ENCODE measurements at regions not wholly inside any gene's neighbourhood (a gene's known extent, or its start where the extent isn't known, plus 50 kb on each side); places are given as distances from the start of the nearest gene placed in this dataset.

- Histone ChIP-seq H3K9me3 (no peaks in the 10 kb centered on the region), H3K27ac (no peak overlapping the region), H3K36me3 (no peaks in the 10 kb centered on the region), H3K4me1 (no peaks in the 10 kb centered on the region), H3K27me3 (no peaks in the 10 kb centered on the region), H3K4me3 (no peak overlapping the region)
- intact Hi-C loops (cut with DNase I; ENCODE audit: low total_unique reads) = no loop called here
- DNase-seq = no peak
- no peak for ATAC-seq
- TF ChIP-seq POLR2A (IDR thresholded peaks at IDR 0.05) (no peak), CTCF (IDR thresholded peaks at IDR 0.05 in 4 of 5, conservative IDR thresholded peaks at IDR 0.05 in 1 of 5) (no peak)
- in situ Hi-C loops (cut with MboI; ENCODE audit: low sequenced_read_pairs in 4 of 4) = no loop called here
Observed at GRCh38 chrX:109934434-109934833, 68.5 kb upstream of the TMEM164 start.

GRCh38 chrX:109934935-109935334, 68.0 kb upstream of the TMEM164 start:
- in situ Hi-C loops (cut with MboI; ENCODE audit: low sequenced_read_pairs in 4 of 4) = no loop called here
- Histone ChIP-seq H3K4me3 (no peak overlapping the region), H3K27me3 (no peaks in the 10 kb centered on the region), H3K9me3 (no peaks in the 10 kb centered on the region), H3K36me3 (no peaks in the 10 kb centered on the region), H3K27ac (no peak overlapping the region), H3K4me1 (no peaks in the 10 kb centered on the region)
- intact Hi-C loops (cut with DNase I; ENCODE audit: low total_unique reads) = no loop called here
- DNase-seq = no peak
- TF ChIP-seq CTCF (IDR thresholded peaks at IDR 0.05 in 4 of 5, conservative IDR thresholded peaks at IDR 0.05 in 1 of 5) = no peak
- TF ChIP-seq POLR2A (IDR thresholded peaks at IDR 0.05) = no peak
- no peak for ATAC-seq

- intact Hi-C loops (cut with DNase I; ENCODE audit: low total_unique reads) = no loop called here
Observed at GRCh38 chrX:109936114-109936513, 66.8 kb upstream of the TMEM164 start.

GRCh38 chrX:109936598-109936997, 66.3 kb upstream of the TMEM164 start:
- no peak for ATAC-seq
- Histone ChIP-seq H3K27me3 (no peaks in the 10 kb centered on the region), H3K4me1 (no peaks in the 10 kb centered on the region), H3K9me3 (no peaks in the 10 kb centered on the region), H3K4me3 (no peak overlapping the region), H3K27ac (no peak overlapping the region), H3K36me3 (no peaks in the 10 kb centered on the region)
- intact Hi-C loops (cut with DNase I; ENCODE audit: low total_unique reads) (no loop called here), in situ Hi-C loops (cut with MboI; ENCODE audit: low sequenced_read_pairs in 4 of 4) (no loop called here)
- no peak for DNase-seq
- TF ChIP-seq POLR2A (IDR thresholded peaks at IDR 0.05) = no peak
- no peak for TF ChIP-seq CTCF (IDR thresholded peaks at IDR 0.05 in 4 of 5, conservative IDR thresholded peaks at IDR 0.05 in 1 of 5)

More at GRCh38 chrX:109936114-109936513, 66.8 kb upstream of the TMEM164 start:
- Histone ChIP-seq H3K4me1 (no peaks in the 10 kb centered on the region), H3K9me3 (no peaks in the 10 kb centered on the region), H3K36me3 (no peaks in the 10 kb centered on the region), H3K4me3 (no peak overlapping the region), H3K27me3 (no peaks in the 10 kb centered on the region), H3K27ac (no peak overlapping the region)
- no peak for DNase-seq
- TF ChIP-seq POLR2A (IDR thresholded peaks at IDR 0.05) = no peak
- TF ChIP-seq CTCF (IDR thresholded peaks at IDR 0.05 in 4 of 5, conservative IDR thresholded peaks at IDR 0.05 in 1 of 5) = no peak
- ATAC-seq = peak in 1 of 2 donors; percentile 80
- in situ Hi-C loops (cut with MboI; ENCODE audit: low sequenced_read_pairs in 4 of 4) = no loop called here

GRCh38 chrX:109939498-109939897, 63.4 kb upstream of the TMEM164 start:
- Histone ChIP-seq H3K4me3 (no peak overlapping the region), H3K9me3 (no peaks in the 10 kb centered on the region), H3K27ac (no peak overlapping the region), H3K27me3 (no peaks in the 10 kb centered on the region), H3K4me1 (no peaks in the 10 kb centered on the region), H3K36me3 (no peaks in the 10 kb centered on the region)
- TF ChIP-seq CTCF (IDR thresholded peaks at IDR 0.05 in 4 of 5, conservative IDR thresholded peaks at IDR 0.05 in 1 of 5) = no peak
- TF ChIP-seq POLR2A (IDR thresholded peaks at IDR 0.05) = no peak
- ATAC-seq (peak; percentile 51 to 68), DNase-seq (no peak)
- intact Hi-C loops (cut with DNase I; ENCODE audit: low total_unique reads) (no loop called here), in situ Hi-C loops (cut with MboI; ENCODE audit: low sequenced_read_pairs in 4 of 4) (no loop called here)
